Inferior parietal cortex (tissue), 1 donor: ENCODE measurements at regions not wholly inside any gene's neighbourhood (a gene's known extent, or its start where the extent isn't known, plus 50 kb on each side); places are given as distances from the start of the nearest gene placed in this dataset.
"Not testable (repeated sequence)": the region's sequence is repeated elsewhere in the genome, so short reads cannot be mapped to it uniquely, and the experiment has no call there.

Experiments used
- DNase-seq: peaks from one replicate; pipeline ENCODE4 v3.0.0-alpha.2; 2016; ENCODE audit errors: extremely low spot score

DNA sequence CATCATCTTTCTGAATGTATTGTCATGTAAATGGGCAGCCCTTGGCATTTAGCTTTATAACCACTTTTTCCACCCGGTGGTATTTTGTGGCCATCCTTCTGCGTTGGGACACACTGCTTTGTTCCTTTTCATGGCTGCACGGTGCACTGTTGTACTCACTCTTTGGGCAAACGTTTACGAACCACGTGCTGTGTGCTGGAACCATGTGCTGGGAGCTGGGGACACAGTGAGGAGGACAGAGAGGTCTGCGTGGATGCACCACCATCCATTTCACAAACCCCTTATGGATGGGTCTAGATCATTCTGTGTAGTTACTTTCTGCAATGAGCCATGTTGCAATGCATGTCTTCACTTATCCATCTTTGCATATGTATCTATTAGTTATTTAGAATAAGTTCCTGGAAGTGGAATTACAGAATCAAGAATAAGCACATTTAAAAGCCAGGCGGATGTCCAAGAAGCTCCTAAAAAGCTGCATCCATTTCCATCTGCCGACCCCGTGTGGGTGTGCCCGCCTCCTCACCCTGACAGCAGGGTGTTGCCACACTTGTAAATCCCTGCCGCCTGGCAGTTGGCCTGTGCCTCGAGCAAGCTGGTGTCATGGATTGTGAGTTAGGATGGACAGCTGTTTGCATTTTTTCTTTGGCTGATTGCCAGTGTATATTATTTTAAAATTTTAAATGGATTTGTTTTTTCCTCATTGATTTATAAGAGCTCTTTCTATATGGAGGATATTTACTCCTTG lies 183.8 kb downstream of the LAT start:
- DNase-seq: not testable (repeated sequence)

DNA sequence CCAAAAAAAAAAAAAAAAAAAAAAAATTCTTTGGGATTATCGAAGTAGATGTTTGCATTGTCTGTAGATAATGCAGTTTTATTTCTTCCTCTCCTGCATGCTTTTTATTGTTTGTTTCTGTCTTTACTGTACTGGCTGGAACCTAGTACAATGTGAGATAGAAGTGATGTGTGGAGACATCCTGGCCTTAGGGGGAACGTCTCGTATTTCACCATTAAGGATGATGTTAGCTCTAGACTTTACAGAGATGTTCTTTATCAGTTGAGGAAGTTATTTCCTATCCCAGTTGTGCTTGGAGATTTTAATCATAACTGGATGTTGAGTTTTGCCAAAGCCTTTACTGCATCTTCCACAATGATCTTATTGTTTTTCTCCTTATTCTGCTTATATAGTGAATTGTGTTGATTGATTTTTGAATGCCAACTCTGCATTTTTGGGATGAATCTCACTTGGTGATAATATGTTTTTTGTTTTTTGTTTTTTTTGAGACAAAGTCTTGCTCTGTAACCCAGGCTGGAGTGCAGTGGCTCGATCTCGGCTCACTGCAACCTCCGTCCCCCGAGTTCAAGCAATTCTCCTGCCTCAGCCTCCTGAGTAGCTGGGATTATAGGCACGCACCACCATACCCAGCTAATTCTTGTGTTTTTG lies 179.7 kb downstream of the LAT start:
- DNase-seq: not testable (repeated sequence)

DNA sequence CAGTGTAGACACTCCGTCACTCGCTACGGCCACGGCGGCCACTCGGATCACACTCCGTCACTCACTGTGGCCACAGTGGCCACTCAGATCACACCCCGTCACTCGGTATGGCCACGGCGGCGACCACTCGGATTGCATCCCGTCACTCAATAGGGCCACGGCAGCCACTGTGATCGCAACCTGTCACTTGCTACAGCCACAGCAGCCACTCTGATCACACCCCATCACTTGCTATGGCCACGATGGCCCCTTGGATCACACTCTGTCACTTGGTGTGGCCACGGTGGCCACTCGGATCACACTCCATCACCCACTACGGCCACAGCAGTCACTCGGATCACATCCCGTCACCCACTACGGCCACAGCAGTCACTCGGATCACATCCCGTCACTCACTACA lies 175.3 kb downstream of the LAT start:
- not testable (repeated sequence) for DNase-seq

DNA sequence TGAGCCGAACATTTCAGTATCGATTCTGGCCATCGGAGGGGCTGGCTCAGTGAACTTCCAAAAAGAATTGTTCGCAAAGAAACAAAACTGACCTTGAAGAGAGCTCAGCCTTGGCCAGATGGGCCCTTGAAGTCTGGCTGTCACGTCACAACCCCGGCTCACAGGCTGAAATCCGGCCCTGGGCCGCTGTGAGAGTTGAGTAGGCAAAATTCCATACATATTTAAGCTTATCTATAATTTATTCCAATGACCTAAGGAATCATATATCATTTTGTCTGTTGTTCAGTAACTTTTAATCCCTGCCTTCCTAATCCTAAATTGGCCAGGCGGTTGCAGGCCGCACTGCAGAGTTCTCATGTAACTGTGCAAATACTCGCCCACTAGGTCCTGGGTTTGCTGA lies 174.8 kb downstream of the LAT start:
- not testable (repeated sequence) for DNase-seq

DNA sequence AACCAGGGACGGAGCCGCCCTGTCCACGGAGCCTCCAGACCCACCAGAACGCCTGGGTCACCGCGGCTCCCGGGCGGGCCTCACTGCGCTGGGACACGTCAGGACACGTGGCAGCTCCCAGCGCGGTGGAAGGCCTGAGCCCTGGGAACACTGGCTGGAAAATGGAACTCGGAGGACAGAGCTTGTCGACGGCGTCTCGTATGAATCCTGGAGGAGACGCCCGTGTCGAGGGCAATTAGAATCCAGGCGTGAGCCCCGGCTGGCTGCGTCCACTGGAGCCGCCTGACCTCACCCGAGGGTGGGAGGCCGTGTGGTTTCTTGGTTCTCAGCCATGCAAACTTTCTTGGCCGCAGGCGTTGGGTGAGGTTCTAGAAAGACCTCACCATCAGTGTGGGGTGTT lies 173.9 kb downstream of the LAT start:
- no peak for DNase-seq

DNA sequence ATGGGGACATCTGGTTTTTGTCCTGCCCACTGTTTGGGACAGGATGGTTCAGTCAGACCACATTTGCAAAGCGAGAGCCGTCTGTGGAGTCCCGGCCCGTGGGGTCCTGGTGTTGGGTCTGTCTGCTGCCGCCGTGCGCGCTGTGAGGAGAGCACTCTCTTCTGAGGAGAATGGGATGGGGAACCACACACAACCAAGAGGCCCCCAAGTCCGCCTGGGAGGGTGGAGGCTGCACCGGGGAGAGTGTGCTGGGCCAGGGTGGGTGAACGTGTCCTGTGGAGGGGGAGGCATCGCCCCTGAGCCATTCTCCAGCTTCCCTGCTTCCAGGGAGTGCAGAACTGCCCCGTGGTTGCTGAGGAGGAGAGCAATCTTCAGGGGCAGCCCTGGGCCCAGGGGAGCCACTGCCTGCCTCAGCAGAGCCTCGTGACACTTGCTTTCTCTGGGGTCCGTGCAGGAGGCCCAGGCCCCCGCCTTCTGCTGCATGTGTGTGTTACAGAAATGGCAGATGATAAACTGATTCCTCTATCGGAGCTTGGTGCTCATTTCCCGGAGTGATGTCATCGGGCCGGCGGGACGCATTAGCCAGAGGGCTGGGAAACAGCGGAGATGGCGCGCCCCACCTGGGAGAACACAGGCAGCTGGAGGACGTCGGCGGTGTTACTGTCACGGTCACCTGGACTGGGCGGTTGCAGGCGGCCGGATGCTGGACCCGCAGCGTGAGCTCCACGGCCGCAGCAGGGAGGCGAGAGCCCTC lies 173.4 kb downstream of the LAT start:
- not testable (repeated sequence) for DNase-seq

DNA sequence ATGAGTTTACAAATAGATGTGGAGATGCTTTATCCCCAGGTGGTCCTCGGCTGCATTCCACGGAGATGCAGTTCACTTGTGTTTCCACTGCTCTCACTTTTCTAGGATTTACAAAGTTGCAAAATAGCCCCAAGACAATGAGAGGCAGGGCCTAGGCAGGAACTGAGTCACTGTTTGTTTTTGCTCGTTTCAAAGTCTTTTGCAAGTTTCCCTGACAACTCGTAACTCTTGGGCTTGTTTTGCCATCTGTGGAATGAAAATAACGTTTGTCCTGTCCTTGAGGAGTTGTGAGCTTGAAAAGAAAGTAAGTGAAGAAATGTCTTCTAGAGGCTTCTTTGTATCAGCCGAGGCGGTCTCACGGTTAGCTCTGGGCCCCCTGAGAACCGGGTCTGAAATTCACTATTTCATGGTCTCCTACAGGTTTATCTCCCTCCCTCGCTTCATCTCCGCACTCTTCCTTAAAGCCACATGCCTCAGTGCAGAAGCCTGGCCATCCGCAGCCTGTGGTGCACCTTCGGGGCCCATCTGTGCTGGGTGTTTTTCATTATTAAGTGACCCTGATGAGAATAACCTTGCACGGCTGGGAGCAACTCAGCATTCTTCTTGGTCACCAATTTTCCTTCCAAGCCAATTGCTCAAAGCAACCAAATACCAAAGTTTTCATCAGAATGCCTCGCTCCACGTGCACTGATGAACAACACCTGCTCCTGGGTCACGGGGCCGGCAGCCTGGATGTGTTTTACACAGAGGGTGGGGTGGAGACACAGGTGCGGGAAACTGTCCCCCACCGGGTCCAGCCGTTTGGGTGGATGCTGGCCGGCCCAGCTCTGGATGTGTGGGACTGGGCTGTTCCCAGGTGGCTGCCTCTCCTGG lies 172.4 kb downstream of the LAT start:
- not testable (repeated sequence) for DNase-seq

DNA sequence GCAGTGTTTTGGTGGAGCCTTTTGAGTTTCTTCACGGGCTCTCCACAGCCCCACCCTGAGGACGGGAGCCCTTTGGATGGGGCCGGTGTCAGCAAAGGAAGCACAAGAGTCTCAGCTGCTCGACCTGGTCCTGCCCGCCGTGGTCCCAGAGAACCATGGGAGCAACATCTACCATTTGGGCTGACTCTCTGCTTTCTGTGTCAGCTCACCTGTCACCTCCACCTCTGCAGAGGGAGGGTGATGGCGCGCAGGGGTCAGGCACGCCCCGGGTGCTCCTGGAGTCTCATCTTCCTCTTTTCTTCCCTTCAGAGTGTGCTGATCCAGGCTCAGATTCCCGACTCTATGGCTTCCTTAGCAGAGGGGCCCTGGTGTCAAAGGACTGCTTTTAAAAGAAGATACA lies 171.7 kb downstream of the LAT start:
- no peak for DNase-seq

DNA sequence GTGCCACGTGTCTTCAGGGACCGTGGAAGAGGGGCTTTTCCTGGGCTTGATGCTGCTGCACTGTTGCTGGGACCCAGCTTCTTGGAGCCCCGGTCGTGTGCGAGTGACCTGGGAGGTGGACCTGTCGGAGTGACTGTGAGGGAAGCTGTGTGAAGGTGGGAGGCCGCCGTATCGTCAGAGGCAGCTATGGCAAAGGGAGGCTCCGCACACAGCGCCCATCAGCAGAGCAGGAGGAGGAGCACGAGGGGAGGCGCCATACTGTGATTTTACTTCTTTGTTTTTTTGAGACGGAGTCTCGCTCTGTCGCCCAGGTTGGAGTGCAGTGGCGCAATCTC lies 171.0 kb downstream of the LAT start:
- not testable (repeated sequence) for DNase-seq

DNA sequence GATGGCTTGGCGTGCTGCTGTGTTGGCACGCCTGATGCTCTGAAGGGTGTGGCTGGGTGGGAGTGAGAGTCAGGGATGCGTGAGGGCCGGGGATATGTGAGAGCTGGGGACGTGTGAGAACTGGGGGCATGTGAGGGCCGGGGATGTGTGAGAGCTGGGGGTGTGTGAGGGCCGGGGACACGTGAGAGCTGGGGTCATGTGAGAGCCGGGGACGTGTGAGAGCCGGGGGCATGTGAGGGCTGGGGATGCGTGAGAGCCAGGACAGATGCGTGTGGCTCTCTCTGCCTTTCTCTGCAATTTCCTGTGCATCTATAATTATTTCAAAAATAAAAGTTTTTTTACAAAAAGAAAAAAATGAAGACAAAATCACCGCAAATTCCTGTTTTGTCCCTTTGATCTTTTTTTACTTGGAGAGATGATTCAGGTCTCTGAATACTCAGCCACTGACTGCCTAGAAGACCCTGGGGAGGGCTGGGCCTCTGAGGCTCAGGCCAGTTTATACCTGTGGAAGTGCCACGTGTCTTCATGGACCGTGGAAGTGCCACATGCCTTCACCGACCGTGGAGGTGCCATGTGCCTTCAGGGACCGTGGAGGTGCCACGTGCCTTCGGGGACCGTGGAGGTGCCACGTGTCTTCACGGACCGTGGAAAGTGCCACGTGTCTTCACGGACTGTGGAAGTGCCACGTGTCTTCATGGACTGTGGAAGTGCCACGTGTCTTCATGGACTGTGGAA lies 170.4 kb downstream of the LAT start:
- not testable (repeated sequence) for DNase-seq

DNA sequence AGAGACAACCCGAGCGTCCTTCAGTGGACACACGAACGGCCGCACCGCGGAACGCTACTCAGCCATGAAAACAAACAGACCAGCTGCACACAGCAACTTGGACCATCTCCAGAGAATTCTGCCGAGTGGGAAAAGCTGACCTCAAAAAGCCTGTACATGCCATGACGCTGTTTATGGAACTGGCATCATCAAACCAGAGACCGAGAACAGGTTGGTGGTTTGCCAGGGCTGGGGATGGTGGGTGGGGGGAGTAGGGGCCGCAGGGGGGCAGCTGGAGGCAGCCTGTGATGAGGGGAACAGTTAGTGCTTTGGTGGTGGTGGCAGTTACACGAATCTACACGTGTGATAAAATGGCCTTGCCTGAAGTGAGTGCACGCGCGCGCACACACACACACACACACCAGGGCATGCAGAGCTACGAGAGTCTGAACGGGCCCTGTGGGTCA lies 169.8 kb downstream of the LAT start:
- no peak for DNase-seq

DNA sequence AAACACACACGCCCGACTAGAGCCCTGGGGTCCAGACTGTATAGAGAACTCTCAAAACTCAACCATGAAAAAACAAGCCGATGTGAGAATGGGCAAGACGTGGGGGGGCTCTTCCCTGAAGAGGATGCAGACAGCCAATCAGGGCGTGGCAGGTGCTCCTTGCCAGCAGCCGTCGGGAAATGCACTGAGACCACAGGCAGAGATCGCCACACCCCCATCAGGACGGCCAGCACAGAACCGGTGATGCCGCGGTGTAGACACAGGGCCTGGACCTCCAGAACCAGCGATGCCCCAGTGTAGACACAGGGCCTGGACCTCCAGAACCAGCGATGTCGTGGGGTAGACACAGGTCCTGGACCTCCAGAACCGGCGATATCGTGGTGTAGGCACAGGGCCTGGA lies 169.2 kb downstream of the LAT start:
- no peak for DNase-seq

DNA sequence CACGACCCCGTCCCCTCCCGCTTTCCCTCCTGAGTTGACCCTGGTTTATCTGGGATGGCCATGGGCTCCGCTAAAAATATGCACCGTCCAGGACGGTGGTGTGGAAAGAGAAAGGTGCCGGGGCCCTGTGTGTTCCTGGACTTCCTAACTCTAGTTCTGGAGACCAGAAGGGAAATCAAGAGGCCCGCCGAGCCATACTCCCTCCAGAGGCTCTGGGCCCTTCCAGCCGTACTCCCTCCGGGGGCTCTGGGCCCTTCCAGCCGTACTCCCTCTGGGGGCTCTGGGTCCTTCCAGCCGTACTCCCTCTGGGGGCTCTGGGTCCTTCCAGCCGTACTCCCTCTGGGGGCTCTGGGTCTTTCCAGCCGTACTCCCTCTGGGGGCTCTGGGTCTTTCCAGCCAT lies 168.5 kb downstream of the LAT start:
- not testable (repeated sequence) for DNase-seq

DNA sequence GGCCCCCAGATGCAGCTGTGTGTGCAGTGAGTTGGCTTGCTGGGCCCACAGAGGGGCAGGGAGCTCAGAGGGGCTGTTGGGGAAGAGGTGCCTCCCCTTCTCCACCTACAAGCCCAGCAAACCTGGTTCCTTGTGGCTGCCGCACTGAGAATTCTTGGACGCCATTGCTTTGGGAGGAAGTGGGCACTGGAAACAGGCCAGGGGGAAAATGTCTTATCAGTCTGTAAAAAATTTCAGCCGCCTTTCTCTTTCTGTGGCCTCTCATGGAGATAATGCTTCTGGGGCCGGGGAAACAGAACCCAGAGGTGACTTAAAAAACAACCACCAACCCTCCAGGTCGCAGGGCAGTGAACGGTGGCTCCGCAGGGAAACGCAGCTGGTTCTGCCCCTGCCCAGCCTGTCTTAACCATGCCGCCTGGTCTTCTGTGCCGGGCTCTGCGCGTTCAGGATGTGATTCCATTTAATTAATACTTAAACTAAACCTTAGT lies 167.7 kb downstream of the LAT start:
- DNase-seq: not testable (repeated sequence)

DNA sequence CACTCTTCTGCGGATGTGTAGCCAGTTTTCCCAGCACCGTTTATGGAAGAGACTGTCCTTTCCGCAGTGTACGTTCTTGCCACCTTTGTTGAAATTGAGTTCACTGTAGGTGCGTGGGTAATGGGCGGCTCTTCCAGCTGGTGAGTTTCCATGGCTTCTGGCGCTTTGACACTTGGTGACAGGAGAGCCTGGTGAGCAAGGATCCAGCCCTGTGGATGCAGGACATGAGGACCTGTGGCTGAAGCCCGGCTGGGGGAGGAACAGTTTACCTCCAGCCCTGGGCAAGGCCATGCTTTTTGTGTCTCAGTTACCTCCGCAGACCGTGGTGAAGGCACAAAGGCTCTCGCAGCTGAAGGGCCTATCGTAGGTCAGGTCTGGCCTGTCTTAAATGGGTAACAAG lies 166.5 kb downstream of the LAT start:
- DNase-seq: no peak

DNA sequence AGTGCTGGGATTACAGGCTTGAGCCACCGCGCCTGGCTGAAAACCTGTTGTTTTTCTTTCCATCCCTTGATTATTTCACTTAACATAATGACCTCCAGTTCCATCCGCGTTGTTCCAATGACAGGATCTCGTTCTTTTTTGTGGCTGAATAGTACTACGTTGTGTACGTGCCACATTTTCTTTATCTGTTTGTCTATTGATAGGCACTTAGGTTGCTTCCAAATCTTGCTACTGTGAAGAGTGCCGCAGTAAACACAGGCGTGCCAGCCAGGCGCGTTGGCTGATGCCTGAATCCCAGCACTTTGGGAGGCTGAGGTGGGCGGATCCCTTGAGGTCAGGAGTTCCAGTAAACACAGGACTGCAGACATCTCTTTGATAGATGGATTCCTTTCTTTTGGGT lies 165.1 kb downstream of the LAT start:
- DNase-seq: not testable (repeated sequence)

DNA sequence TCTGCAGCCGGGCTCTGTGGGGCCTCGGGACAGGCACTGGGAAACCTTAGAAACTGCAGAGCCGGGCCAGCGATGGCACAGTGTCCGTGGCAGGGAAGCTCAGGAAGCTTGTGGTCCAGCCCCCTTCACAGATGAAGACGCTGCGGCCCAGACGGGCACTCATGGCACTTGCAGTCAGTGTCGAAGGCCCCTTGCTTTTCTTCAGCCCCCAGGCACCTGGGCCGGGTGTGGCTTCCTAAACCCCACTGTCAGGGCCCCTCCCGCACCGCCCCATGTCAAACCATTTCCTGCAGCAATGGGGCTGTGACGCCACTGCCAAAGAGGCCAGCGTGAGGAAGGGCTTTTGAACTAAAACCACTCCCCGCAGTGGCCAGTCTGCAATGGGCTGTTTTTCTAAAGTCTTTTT lies 164.0 kb downstream of the LAT start:
- DNase-seq: no peak

DNA sequence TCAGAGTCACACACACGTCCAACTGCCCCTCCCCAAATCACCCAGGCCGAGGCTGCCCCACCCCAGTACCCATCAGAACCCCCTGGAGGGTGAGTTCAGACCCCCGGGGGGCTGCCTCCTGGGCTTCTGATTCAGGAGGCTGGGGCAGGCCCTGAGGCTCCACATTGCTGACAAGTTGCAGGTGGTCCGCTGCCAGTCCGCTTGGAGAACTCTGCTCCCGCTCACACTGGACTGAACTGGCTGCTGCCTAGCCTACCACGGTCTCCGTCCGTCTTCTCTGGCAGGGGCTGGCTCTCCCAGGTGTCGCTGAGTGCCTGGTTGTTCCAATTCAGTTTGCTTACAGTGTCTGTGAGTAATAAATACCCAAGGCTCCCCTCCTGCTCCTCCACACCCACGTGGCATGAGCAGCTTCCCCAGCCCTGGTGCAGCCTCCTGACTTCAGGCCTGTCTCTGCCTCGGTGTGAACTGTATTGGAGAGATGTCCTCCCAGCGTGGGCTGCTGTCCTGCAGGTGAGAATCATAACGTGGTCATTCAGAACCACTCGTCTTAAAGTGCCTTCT lies 163.4 kb downstream of the LAT start:
- no peak for DNase-seq

DNA sequence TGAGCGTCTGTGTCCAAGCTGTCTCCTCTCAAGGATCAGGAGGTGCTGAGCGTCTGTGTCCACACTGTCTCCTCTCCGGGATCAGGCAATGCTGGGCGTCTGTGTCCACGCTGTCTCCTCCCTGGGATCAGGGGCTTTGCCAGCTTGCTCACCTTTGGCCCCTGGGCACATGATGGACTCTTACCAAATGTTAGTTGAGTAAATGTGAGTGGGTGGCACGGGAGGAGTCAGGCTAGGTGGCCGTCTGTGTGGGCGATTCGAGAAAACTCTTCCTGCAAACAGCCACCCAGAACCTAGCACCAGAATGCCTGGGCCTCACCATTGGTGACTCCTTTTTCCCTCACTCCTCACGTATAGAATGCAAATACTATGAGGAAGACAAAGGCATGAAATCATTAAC lies 162.9 kb downstream of the LAT start:
- DNase-seq: not testable (repeated sequence)

DNA sequence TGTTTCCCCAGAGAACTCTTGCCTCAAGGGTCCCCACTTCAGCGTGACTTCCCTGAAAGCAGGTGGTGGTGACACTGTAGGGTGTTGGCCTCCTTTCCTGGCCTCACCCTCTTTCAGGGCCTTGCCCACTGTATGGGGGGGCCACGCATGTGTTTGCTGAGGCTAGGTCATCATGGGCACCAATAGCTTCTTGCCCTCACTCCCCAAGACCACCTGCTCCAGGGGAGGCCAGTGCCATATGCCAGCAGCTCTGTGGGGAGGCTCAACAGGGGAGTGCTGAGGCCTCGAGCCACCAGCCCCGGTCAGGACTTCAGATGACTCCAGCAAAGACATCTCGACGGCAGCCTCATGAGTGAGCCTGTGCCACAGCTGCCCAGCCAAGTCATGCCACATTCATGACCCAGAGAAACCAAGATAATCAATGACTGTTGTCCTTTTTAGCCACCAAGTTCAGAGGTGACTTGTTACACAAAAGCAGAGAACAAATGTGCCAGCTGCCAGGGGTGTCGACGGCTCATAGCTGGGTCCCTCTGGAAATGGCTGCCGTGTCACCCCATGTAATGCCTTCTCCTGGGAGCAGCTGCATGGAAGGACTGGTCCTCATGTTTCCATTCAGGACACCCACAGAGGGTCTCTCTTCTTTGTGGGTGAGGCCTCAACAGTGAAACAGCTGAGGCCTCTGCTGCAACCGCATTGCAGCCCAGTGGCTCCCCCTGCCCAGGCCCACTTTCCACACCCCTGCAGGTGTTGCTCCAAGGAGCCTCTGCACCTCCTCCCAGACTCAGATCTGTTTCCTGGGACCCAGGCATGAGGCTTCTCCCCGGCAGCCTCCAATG lies 162.2 kb downstream of the LAT start:
- not testable (repeated sequence) for DNase-seq
